ENCODE measurements at regions not wholly inside any gene's neighbourhood (a gene's known extent, or its start where the extent isn't known, plus 50 kb on each side); places are given as distances from the start of the nearest gene placed in this dataset.

DNA sequence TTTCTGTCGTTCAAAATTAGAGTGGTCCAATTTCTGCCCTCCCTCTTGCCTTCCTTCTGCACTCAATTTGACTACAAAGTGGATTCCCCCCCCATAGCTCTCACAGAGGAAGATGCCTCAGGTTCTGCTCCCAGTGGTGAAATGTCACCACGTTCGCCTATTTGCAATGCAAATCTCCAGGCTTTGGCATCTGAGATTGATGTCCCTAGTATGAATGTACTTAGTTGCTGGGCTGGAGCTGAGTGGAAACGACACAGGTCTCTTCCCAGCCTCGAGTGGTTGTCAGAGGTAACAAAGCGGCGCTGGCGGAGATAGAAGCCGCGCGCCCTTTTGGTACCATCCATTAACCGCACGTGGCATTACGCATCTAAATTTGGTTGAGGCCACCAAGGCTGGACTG is 860.1 kb downstream of the MCTP2 start:
- TF ChIP-seq POLR2AphosphoS5 (IDR thresholded peaks at IDR 0.05; ENCODE audit: low read depth, low read length) (no peak), TAF1 (IDR thresholded peaks at IDR 0.05; ENCODE audit: borderline replicate concordance, insufficient read depth, low read length) (no peak), SIN3A (IDR thresholded peaks at IDR 0.05; ENCODE audit: borderline replicate concordance, insufficient read depth, low read length) (no peak)
- TF ChIP-seq, protein P1, sequence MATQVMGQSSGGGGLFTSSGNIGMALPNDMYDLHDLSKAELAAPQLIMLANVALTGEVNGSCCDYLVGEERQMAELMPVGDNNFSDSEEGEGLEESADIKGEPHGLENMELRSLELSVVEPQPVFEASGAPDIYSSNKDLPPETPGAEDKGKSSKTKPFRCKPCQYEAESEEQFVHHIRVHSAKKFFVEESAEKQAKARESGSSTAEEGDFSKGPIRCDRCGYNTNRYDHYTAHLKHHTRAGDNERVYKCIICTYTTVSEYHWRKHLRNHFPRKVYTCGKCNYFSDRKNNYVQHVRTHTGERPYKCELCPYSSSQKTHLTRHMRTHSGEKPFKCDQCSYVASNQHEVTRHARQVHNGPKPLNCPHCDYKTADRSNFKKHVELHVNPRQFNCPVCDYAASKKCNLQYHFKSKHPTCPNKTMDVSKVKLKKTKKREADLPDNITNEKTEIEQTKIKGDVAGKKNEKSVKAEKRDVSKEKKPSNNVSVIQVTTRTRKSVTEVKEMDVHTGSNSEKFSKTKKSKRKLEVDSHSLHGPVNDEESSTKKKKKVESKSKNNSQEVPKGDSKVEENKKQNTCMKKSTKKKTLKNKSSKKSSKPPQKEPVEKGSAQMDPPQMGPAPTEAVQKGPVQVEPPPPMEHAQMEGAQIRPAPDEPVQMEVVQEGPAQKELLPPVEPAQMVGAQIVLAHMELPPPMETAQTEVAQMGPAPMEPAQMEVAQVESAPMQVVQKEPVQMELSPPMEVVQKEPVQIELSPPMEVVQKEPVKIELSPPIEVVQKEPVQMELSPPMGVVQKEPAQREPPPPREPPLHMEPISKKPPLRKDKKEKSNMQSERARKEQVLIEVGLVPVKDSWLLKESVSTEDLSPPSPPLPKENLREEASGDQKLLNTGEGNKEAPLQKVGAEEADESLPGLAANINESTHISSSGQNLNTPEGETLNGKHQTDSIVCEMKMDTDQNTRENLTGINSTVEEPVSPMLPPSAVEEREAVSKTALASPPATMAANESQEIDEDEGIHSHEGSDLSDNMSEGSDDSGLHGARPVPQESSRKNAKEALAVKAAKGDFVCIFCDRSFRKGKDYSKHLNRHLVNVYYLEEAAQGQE (IDR thresholded peaks at IDR 0.05; ENCODE audit: insufficient read depth in 1 of 2, low read depth in 2 of 2, low read length in 2 of 2): no peak

Measured in PFSK-1 (cell line).